GM12873 (cell line): ENCODE measurements at regions not wholly inside any gene's neighbourhood (a gene's known extent, or its start where the extent isn't known, plus 50 kb on each side); places are given as distances from the start of the nearest gene placed in this dataset.

Experiments used
- CTCF ChIP-seq: IDR thresholded peaks from 2 replicates; pipeline ENCODE4 v1.5.1; 2012; ENCODE audit warnings: low read depth, mild to moderate bottlenecking, moderate library complexity, low read length, control low read depth; ENCODE audit not compliant: insufficient read depth; ENCODE audit errors: missing control alignments

DNA sequence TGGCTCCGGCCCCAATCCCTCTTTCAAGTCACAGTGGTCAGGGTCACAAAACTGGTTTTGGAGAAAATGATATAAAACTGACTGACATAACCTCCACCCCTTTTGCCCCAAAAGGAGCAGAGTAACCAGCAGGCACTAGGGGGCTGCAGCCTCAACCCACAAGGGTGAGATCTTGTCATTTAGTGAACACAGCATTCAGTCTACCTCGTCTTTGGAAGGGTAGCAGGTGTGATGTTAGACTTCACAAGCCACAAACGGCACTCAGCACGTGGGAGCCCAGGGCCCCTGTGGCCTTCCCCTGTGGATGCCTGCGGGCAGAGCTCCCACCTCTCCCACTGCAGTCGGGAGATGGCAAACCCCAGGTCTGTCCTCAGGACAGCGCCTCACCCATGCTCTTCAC lies 372.1 kb upstream of the MYT1L start:
- TF ChIP-seq CTCF, result no peak

DNA sequence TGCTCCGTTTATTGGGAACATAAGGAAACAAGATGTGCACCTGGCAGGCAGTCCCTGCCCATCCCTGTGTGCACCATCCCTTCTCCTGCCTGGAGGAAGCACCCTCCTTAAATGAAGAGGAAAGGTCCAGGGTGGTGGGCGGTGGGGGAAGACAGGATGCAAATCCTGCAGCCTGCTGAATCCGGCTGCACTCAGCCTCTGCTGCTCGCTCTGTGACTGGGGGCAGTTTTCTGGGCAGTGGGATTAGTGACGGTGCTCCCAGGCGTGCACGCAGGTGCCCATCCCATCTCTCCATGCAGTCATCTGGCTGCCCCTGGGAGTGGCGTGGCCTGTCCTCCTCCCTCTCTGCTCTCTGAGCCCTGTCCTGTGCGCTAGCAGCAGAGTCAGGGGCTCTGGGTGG lies 371.3 kb upstream of the MYT1L start:
- no peak for TF ChIP-seq CTCF

GRCh38 chr2:2701813-2702212 lies 370.7 kb upstream of the MYT1L start:
- no peak for TF ChIP-seq CTCF

DNA sequence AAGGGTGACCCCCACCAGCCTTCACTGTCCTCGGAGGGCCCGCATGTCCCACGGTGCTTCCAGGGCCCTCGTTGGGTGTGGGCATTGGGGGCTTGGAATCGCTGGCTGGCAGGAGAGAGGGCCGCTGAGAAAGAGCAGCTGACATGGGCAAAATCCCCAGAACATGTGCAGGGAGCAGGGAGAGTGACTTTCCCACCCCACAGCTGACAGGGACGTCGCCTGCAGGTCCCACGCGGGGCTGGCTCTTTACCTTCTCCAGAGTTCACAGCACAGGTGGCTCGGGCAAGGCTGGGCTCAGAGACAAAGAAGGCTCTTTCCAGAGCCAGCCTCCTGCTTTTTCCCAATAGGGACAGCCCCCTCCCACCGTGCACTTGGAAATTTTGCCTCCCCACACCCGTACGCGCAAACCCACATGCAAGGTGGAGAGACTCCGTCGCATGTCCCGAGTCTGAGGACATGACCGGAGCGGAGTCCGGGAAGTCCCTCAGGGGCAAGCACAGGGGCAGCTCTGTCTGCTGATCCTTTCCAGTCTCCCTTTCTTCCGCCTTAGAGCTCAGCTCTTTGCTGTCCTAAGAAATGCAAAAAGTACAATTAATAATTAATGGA lies 370.2 kb upstream of the MYT1L start:
- no peak for TF ChIP-seq CTCF

- no peak for TF ChIP-seq CTCF
Measured at GRCh38 chr2:2699121-2699505, 368.0 kb upstream of the MYT1L start.

DNA sequence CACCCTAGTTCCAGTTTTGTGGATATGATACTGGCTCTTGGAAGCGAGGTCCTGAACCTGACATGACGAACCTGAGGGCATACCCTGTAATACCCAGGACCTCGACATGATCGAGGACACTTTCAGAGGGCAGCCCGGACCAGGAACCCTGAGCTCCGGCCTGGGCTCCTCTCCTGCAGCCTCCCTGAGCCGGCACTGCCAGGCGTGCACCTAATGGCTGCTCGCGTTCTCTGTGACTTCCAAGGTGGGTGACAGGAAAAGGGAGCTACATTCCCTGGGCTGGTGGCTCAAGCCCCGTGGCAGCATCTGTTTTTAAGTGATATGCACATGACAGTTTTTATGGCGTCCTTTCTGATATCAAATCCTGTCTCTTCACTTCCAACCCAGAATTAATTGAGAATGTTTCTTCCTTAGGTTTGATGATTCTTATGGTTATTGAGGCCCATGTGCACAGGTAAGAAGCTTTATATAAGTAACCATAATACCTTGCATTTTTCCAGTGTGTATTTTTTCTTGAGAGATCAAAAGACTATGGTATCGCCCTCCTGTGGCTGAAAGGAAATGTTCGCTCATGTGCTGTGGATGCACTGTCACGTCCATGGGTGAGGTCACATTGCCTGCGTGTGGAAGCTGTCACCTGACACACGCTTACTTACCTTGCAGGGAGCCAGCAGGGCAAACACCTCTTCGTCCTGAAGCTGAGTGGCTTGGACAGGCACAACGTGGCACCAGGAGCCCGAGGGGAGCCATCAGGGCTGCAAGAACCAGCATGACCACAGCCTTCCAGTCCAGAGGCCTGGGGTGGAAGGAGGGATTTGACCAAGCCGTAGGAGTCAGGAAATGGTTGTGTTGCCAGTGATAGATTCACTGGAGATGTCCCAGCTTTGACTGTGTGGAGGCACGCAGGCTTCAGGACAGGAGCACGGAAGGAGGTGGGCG lies 367.4 kb upstream of the MYT1L start:
- TF ChIP-seq CTCF, result peak; percentile 42

- TF ChIP-seq CTCF, result no peak
Measured at GRCh38 chr2:2696733-2697455, 365.8 kb upstream of the MYT1L start.
